ENCODE measurements at regions not wholly inside any gene's neighbourhood (a gene's known extent, or its start where the extent isn't known, plus 50 kb on each side); places are given as distances from the start of the nearest gene placed in this dataset.

DNA sequence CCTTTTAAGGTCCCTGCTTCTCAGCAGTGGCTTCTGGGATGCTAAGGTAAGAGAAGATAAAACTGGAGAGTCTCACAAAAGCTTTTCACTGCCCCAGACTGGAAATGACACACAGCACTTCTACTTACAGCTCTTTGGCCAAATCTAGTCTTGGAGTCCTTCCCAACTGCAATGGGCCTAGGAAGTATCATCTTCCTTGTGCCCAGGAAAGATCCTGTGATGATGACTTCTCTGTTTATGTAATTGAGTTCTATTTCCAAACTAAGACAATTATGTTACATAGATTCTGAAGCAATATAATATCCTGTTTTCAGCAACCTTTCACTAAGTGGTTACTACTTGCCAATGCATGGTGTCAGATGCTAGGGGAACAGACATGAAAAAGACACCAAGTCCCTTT is 234.1 kb downstream of the PTEN start:
- no peaks in the 10 kb centered on the region for H3K27me3 ChIP-seq (ENCODE audit: low read length)
- H3K4me2 ChIP-seq (ENCODE audit: low read depth, low read length, poor library complexity, severe bottlenecking): no peak overlapping the region
- H3K4me3 ChIP-seq (ENCODE audit: insufficient read depth, low read length, poor library complexity, severe bottlenecking): no peak overlapping the region
- H3K9ac ChIP-seq (ENCODE audit: low read length): no peak overlapping the region
- TF ChIP-seq EZH2phosphoT487 (conservative IDR thresholded peaks at IDR 0.05; ENCODE audit: low read length): no peak
- TF ChIP-seq CTCF (IDR thresholded peaks at IDR 0.05; ENCODE audit: insufficient read depth, low read length, poor library complexity, severe bottlenecking): no peak
- no peaks in the 10 kb centered on the region for H3K79me2 ChIP-seq (ENCODE audit: insufficient read depth, low read length)
- no peak overlapping the region for H3K27ac ChIP-seq (ENCODE audit: low read depth, low read length)
- H2AFZ ChIP-seq (ENCODE audit: low read depth, low read length, severe bottlenecking): no peak overlapping the region
- H3K36me3 ChIP-seq (ENCODE audit: low read length): no peaks in the 10 kb centered on the region
- no peaks in the 10 kb centered on the region for H4K20me1 ChIP-seq (ENCODE audit: low read depth, low read length)
- no peaks in the 10 kb centered on the region for H3F3A ChIP-seq (ENCODE audit: insufficient read depth)
- H3K9me2 ChIP-seq (replicated peaks; ENCODE audit: insufficient read depth, low read length): no peaks in the 10 kb centered on the region
- no peaks in the 10 kb centered on the region for H3K9me3 ChIP-seq (ENCODE audit: insufficient read depth, low read length)

DNA sequence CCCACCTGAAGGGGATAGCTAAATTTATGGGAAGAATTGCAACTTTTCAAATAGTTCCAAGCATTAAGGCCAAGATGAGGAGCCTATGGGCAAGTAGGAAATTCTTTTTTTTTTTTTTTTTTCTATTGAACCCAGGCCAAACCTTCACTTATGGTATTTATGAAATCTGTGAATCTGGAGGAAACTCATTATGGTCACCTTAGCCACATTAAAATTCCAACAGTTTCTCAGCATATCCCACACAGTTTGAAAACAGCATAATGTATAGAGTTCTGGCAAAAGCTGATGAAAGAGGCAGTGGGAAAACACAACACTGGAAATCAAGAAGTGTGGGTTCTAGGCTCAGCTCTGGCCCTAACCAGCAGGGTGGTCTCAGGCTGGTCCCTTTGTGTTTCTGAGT is 236.9 kb downstream of the PTEN start:
- no peak overlapping the region for H2AFZ ChIP-seq (ENCODE audit: low read depth, low read length, severe bottlenecking)
- peaks cover 8% of the 10 kb centered on the region; the same call in 1 of the 2 replicates for H3F3A ChIP-seq (ENCODE audit: insufficient read depth)
- H3K9me2 ChIP-seq (replicated peaks; ENCODE audit: insufficient read depth, low read length): no peaks in the 10 kb centered on the region
- H3K4me2 ChIP-seq (ENCODE audit: low read depth, low read length, poor library complexity, severe bottlenecking): no peak overlapping the region
- H3K4me3 ChIP-seq (ENCODE audit: insufficient read depth, low read length, poor library complexity, severe bottlenecking): no peak overlapping the region
- H3K27ac ChIP-seq (ENCODE audit: low read depth, low read length): no peak overlapping the region
- H3K27me3 ChIP-seq (ENCODE audit: low read length): no peaks in the 10 kb centered on the region
- no peaks in the 10 kb centered on the region for H3K79me2 ChIP-seq (ENCODE audit: insufficient read depth, low read length)
- H3K9ac ChIP-seq (ENCODE audit: low read length): no peak overlapping the region
- H3K36me3 ChIP-seq (ENCODE audit: low read length): no peaks in the 10 kb centered on the region
- no peaks in the 10 kb centered on the region for H4K20me1 ChIP-seq (ENCODE audit: low read depth, low read length)
- TF ChIP-seq EZH2phosphoT487 (conservative IDR thresholded peaks at IDR 0.05; ENCODE audit: low read length) (no peak), CTCF (IDR thresholded peaks at IDR 0.05; ENCODE audit: insufficient read depth, low read length, poor library complexity, severe bottlenecking) (no peak)
- H3K9me3 ChIP-seq (ENCODE audit: insufficient read depth, low read length): no peaks in the 10 kb centered on the region

DNA sequence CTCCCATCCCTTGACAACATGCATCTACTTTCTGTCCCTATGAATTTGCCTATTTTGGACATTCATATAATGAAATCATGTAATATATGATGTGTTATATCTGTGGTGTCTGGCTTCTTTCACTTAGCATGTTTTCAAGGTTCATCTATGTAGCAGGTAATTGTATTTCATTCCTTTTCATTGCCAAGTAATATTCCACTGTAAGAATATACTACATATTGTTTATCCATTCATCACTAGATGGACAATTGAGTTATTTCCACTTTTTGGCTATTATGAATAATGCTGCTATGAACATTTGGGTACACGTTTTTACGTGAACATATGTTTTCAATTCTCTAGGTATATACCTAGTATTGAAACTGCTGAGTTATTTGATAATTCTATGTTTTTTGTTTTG is 238.2 kb downstream of the PTEN start:
- H3K9ac ChIP-seq (ENCODE audit: low read length): no peak overlapping the region
- H3K4me2 ChIP-seq (ENCODE audit: low read depth, low read length, poor library complexity, severe bottlenecking): no peak overlapping the region
- H3K4me3 ChIP-seq (ENCODE audit: insufficient read depth, low read length, poor library complexity, severe bottlenecking): no peak overlapping the region
- H3K9me3 ChIP-seq (ENCODE audit: insufficient read depth, low read length): no peaks in the 10 kb centered on the region
- no peaks in the 10 kb centered on the region for H3K79me2 ChIP-seq (ENCODE audit: insufficient read depth, low read length)
- H3K9me2 ChIP-seq (replicated peaks; ENCODE audit: insufficient read depth, low read length): no peaks in the 10 kb centered on the region
- H3K27me3 ChIP-seq (ENCODE audit: low read length): no peaks in the 10 kb centered on the region
- TF ChIP-seq CTCF (IDR thresholded peaks at IDR 0.05; ENCODE audit: insufficient read depth, low read length, poor library complexity, severe bottlenecking) (no peak), EZH2phosphoT487 (conservative IDR thresholded peaks at IDR 0.05; ENCODE audit: low read length) (no peak)
- no peak overlapping the region for H2AFZ ChIP-seq (ENCODE audit: low read depth, low read length, severe bottlenecking)
- peaks cover 19% of the 10 kb centered on the region for H3F3A ChIP-seq (ENCODE audit: insufficient read depth)
- no peak overlapping the region for H3K27ac ChIP-seq (ENCODE audit: low read depth, low read length)
- H4K20me1 ChIP-seq (ENCODE audit: low read depth, low read length): no peaks in the 10 kb centered on the region
- no peaks in the 10 kb centered on the region for H3K36me3 ChIP-seq (ENCODE audit: low read length)

All from SU-DHL-6 (cell line).